ENCODE measurements at regions not wholly inside any gene's neighbourhood (a gene's known extent, or its start where the extent isn't known, plus 50 kb on each side); places are given as distances from the start of the nearest gene placed in this dataset.

DNA sequence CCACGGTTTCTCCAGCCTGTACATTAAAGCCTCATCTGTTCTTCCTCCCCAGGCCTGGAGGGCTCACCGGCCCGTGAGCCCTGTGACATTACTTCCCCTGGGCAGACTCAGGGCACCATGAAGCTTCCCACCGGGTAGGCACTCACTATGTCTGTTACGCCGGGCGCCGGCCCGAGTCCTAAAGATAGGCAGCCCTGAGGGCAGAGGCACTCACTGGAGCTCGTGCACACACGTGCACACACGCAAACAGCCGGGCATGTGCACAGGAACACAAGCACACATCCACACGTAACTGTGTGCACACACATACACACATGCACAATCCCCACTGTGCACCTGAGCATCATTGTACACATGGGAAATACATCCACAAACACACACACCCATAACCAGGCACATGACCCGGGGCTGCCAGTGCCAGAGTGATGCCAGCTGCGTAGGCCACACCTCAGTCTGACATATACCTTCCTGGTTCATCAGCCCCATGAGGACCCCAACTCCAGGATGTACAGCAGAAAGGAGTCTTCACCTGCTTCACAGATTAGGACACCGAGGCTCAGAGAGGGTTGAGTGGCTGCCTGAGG, 83.7 kb downstream of the YTHDF1 start:
- H3K4me1 ChIP-seq = no peaks in the 10 kb centered on the region
- intact Hi-C loops (cut with DNase I) = no loop called here
- peaks cover 0 to 77% (median 6%) of the 10 kb centered on the region in 4 donors for H3K27me3 ChIP-seq
- H3K4me3 ChIP-seq = no peak overlapping the region
- 88% methylated on average over 16 of the region's 17 CpGs for WGBS
- no peak for DNase-seq (ENCODE audit: extremely low spot score)
- no peak overlapping the region for H3K27ac ChIP-seq (replicated peaks in 1 of 4)
- no peaks in the 10 kb centered on the region for H3K9me3 ChIP-seq
- TF ChIP-seq POLR2A (IDR thresholded peaks at IDR 0.05; ENCODE audit: low read depth) (no peak), EP300 (IDR thresholded peaks at IDR 0.05) (no peak), POLR2AphosphoS5 (IDR thresholded peaks at IDR 0.05) (no peak)
- TF ChIP-seq, protein P1, sequence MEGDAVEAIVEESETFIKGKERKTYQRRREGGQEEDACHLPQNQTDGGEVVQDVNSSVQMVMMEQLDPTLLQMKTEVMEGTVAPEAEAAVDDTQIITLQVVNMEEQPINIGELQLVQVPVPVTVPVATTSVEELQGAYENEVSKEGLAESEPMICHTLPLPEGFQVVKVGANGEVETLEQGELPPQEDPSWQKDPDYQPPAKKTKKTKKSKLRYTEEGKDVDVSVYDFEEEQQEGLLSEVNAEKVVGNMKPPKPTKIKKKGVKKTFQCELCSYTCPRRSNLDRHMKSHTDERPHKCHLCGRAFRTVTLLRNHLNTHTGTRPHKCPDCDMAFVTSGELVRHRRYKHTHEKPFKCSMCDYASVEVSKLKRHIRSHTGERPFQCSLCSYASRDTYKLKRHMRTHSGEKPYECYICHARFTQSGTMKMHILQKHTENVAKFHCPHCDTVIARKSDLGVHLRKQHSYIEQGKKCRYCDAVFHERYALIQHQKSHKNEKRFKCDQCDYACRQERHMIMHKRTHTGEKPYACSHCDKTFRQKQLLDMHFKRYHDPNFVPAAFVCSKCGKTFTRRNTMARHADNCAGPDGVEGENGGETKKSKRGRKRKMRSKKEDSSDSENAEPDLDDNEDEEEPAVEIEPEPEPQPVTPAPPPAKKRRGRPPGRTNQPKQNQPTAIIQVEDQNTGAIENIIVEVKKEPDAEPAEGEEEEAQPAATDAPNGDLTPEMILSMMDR (IDR thresholded peaks at IDR 0.05) = no peak
- H3K36me3 ChIP-seq = no peaks in the 10 kb centered on the region

DNA sequence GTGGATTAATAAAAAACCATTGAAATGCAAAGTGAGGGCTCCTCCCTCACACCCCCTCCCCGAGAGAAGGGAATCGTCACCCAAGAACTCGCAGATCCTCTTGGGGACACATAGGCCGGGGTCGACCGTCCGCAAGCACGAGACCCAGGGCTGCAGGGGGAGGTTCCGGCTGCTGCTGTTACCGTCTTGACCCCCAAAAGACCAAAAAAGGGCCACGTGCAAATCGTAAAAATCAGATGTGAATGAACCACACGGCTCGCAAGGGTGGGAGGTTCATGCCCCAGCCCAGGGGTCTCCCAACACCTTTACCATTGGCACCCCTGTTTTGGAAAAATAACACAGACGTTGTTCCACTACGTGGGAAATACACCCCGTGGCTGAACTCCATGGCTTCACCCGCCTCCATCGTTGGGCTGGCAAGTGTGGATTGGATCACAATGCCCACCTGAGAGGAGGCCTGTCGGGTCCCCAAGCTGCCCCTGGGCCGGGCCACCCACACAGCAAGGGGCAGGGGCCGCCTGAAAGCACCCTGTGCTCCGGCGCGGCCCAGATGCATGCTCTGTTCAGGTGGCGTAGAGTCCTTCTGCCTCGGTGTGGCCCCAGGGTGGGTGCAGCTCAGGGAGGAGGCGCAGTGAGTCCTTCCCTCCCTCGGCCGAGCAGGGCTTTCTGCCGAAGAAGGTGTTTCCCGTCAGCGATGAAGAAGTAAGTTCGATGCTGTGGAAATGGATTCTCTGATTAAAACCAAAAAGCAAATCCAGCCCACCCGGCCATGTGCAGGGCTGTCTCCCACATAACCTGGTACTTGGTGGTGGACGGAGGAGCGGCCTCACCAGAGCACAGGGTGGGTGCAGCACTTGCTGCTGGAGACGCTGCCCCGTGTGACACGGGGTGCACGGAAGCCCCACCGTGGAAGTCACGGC, 85.0 kb downstream of the YTHDF1 start:
- intact Hi-C loops (cut with DNase I) = no loop called here
- Histone ChIP-seq H3K36me3 (no peaks in the 10 kb centered on the region), H3K4me1 (no peaks in the 10 kb centered on the region), H3K27me3 (peaks cover 0 to 79% (median 6%) of the 10 kb centered on the region in 4 donors), H3K4me3 (no peak overlapping the region), H3K9me3 (no peaks in the 10 kb centered on the region), H3K27ac (replicated peaks in 1 of 4) (no peak overlapping the region)
- no peak for DNase-seq (ENCODE audit: extremely low spot score)
- WGBS = 64% methylated on average over 39 of the region's 43 CpGs
- TF ChIP-seq EP300 (IDR thresholded peaks at IDR 0.05) (no peak), POLR2A (IDR thresholded peaks at IDR 0.05; ENCODE audit: low read depth) (no peak), POLR2AphosphoS5 (IDR thresholded peaks at IDR 0.05) (no peak)
- TF ChIP-seq, protein P1 (IDR thresholded peaks at IDR 0.05) = no peak

DNA sequence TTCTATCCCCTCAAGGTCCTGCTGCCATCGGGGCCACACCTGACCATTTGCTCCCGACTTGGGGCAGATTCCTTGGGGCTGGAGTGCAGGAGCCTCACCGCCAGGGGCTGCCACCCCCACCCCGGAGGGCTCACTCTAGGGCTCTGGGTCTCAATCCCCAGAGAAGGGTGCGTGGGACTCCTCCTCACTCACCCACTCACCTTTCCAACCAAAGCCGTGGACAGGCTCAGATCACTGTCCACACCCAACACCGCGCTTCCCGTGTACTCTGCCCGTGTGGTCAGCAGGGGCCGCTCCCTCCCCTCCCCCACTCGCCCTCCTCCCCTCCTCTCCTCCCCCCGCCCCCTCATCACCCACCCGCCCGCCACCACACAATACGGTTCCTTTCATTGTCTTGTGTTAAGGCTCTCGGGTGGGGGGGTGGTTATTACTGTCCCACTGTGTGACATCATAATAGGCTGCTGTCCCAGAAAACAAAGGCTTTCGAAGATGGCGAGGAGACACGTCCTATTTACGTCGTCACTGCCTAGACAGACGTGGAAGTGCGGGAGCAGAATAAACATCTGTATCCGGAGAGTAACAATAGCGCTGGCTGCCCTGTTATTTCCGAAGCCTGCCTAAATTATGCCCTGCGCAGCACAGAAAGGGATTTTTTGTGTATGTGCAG, 85.8 kb downstream of the YTHDF1 start:
- H3K4me1 ChIP-seq = no peaks in the 10 kb centered on the region
- WGBS = 23% methylated on average over 28 of the region's 28 CpGs
- H3K36me3 ChIP-seq = no peaks in the 10 kb centered on the region
- intact Hi-C loops (cut with DNase I) = no loop called here
- H3K27ac ChIP-seq (replicated peaks in 1 of 4) = no peak overlapping the region
- TF ChIP-seq EP300 (IDR thresholded peaks at IDR 0.05) = no peak
- no peak for TF ChIP-seq POLR2A (IDR thresholded peaks at IDR 0.05; ENCODE audit: low read depth)
- TF ChIP-seq, protein P1 (IDR thresholded peaks at IDR 0.05) = no peak
- TF ChIP-seq POLR2AphosphoS5 (IDR thresholded peaks at IDR 0.05) = no peak
- H3K27me3 ChIP-seq = peaks cover 0 to 81% (median 6%) of the 10 kb centered on the region in 4 donors
- no peaks in the 10 kb centered on the region for H3K9me3 ChIP-seq
- H3K4me3 ChIP-seq = no peak overlapping the region
- no peak for DNase-seq (ENCODE audit: extremely low spot score)

DNA sequence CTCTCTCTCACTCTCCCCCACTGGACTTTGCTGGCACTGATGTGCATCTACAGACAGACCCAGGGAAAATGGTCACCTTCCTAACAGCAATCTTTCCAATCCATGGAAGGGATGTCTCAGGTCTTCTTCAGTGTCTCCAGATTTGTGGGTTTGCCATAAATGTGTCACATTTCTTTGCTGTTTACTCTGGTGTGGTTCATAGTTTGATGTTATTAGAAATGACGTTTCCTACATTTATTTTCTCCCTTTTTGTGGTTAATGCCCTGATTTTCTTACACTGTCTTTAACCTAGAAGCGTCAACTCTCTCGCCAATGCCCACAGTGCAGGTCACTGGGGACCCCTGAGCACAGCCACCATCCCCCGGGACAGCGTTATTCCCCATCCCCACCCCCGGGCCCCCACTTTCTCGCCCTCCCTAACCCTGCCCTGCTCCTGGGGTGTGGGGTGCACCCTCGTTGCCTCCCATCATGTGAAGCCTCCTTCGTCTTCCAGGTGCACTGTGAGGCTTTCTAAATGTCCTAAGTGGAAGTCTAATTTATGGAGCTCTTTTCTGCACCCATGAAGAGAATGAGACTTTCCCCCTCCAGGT, 86.5 kb downstream of the YTHDF1 start:
- no peak overlapping the region for H3K27ac ChIP-seq (replicated peaks in 1 of 4)
- no peak for DNase-seq (ENCODE audit: extremely low spot score)
- 69% methylated on average over 9 of the region's 9 CpGs for WGBS
- peaks cover 0 to 87% (median 6%) of the 10 kb centered on the region in 4 donors for H3K27me3 ChIP-seq
- H3K36me3 ChIP-seq = no peaks in the 10 kb centered on the region
- H3K4me1 ChIP-seq = no peaks in the 10 kb centered on the region
- no peaks in the 10 kb centered on the region for H3K9me3 ChIP-seq
- no peak overlapping the region for H3K4me3 ChIP-seq
- intact Hi-C loops (cut with DNase I) = no loop called here
- TF ChIP-seq, protein P1 (IDR thresholded peaks at IDR 0.05) = no peak
- TF ChIP-seq POLR2AphosphoS5 (IDR thresholded peaks at IDR 0.05) (no peak), POLR2A (IDR thresholded peaks at IDR 0.05; ENCODE audit: low read depth) (no peak), EP300 (IDR thresholded peaks at IDR 0.05) (no peak)
